ENCODE measurements at regions not wholly inside any gene's neighbourhood (a gene's known extent, or its start where the extent isn't known, plus 50 kb on each side); places are given as distances from the start of the nearest gene placed in this dataset.

DNA sequence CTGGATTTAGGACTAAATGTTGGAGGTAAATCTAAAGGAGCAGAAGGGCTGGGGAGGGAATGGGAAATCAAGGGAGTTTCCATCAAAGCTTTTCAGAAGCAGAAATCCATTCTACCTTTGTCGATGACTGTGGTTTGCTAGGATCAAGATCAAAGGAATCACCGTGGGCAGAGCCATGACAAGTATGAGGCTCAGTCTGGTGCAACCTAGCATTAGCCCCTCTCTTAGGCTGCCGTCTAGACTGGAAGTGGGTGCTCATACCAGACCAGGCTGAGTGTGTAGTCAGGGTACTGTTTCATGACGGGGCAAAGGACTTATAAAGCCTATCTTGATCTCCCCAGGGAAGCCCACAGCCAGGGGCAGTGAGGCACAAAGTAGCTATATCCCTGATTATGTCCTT lies 120.5 kb downstream of the BMP2 start:
- TF ChIP-seq POLR2A (IDR thresholded peaks at IDR 0.05; ENCODE audit: low read depth, low read length), result no peak
- no peak for TF ChIP-seq TAF1 (IDR thresholded peaks at IDR 0.05; ENCODE audit: low read depth, low read length)
- no peak for TF ChIP-seq POLR2AphosphoS5 (IDR thresholded peaks at IDR 0.05; ENCODE audit: low read depth, low read length)

Data from GM12891 (cell line).